IPS-18a (cell line): ENCODE measurements at regions not wholly inside any gene's neighbourhood (a gene's known extent, or its start where the extent isn't known, plus 50 kb on each side); places are given as distances from the start of the nearest gene placed in this dataset.

Experiments used
- H3K27ac ChIP-seq: one replicate; pipeline ENCODE4 v1.5.1; 2013; ENCODE audit warnings: low read length
- H3K27me3 ChIP-seq: one replicate; pipeline ENCODE4 v1.6.1; 2013; ENCODE audit warnings: mild to moderate bottlenecking, low read length; ENCODE audit not compliant: control insufficient read depth, insufficient read depth
- H3K36me3 ChIP-seq: one replicate; pipeline ENCODE4 v1.6.1; 2013; ENCODE audit warnings: low read depth, low read length; ENCODE audit not compliant: control insufficient read depth
- H3K4me1 ChIP-seq: one replicate; pipeline ENCODE4 v1.6.1; 2013; ENCODE audit warnings: low read depth, low read length; ENCODE audit not compliant: control insufficient read depth
- H3K4me3 ChIP-seq: one replicate; pipeline ENCODE4 v1.5.1; 2013; ENCODE audit warnings: low read length
- H3K9ac ChIP-seq: one replicate; pipeline ENCODE4 v1.6.1; 2013; ENCODE audit warnings: mild to moderate bottlenecking, low read length, moderate library complexity
- H3K9me3 ChIP-seq: one replicate; pipeline ENCODE4 v1.6.1; 2013; ENCODE audit warnings: low read depth, low read length; ENCODE audit not compliant: control insufficient read depth

- peaks cover 8% of the 10 kb centered on the region for H3K4me1 ChIP-seq
- H3K9me3 ChIP-seq = no peaks in the 10 kb centered on the region
- no peak overlapping the region for H3K27ac ChIP-seq
- no peaks in the 10 kb centered on the region for H3K36me3 ChIP-seq
- H3K9ac ChIP-seq = no peak overlapping the region
- no peak overlapping the region for H3K4me3 ChIP-seq
- no peaks in the 10 kb centered on the region for H3K27me3 ChIP-seq
These were observed 223.6 kb upstream of the SGCD start for GRCh38 chr5:156103155-156103885.

DNA sequence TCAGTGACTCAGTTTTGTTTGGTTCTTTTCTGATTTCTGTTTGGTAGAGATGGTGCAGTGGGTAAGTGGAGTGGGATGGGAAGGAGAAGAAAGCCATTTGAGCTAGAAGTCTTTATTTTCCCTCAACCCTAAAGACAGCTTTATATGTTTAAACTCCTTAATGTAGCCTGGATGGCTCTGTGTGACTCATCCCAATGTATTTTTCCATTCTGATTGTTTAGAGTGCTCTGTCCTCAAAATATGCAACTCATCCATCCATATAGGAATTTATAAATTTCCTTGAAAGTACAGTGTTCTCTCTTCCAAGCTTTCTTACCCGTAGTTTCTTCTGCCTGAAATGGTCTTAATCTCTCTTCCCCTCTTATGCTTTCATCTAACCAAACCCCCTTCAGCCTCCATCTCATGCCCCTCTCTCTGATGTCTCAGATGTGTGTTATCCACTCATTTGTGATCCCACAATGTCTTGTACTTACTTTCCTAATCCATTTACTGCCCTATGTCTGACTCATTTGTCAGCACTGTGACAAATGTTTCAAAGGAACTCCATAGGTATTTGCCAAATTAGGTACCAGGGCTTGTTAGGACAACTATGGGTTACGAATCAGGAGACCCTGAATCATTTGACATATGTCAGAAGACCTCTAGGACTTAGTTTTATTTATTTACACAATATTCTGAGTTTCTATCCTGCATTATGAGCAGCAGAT is 217.5 kb upstream of the SGCD start:
- Histone ChIP-seq H3K36me3 (no peaks in the 10 kb centered on the region), H3K9me3 (no peaks in the 10 kb centered on the region), H3K4me1 (peaks cover 4% of the 10 kb centered on the region), H3K9ac (no peak overlapping the region), H3K4me3 (no peak overlapping the region), H3K27me3 (no peaks in the 10 kb centered on the region), H3K27ac (no peak overlapping the region)

- Histone ChIP-seq H3K9ac (no peak overlapping the region), H3K36me3 (no peaks in the 10 kb centered on the region), H3K9me3 (no peaks in the 10 kb centered on the region), H3K4me3 (no peak overlapping the region), H3K27ac (no peak overlapping the region), H3K27me3 (no peaks in the 10 kb centered on the region), H3K4me1 (no peaks in the 10 kb centered on the region)
These were observed 207.3 kb upstream of the SGCD start for GRCh38 chr5:156119692-156120091.

GRCh38 chr5:156120777-156121176 is 206.2 kb upstream of the SGCD start:
- Histone ChIP-seq H3K27me3 (no peaks in the 10 kb centered on the region), H3K9ac (no peak overlapping the region), H3K36me3 (no peaks in the 10 kb centered on the region), H3K4me1 (no peaks in the 10 kb centered on the region), H3K4me3 (no peak overlapping the region), H3K27ac (no peak overlapping the region), H3K9me3 (no peaks in the 10 kb centered on the region)

DNA sequence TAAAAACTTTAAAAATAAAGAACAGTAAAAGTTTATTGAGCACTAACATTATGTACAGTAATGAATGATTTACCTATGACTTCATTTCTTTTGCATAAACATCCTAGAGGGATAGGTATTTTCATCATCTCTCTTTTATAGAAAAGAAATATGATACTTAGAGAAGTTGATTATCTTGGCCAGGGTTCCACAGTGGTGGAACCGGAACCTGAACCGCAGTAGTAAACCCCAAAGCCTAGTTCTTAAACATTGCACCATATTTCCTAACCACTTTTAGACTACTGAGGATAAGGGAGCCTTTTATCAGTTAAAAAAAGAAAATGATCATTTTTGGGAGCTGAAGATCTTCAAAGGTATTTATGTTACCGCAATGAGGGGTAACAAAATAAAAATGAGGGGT is 205.7 kb upstream of the SGCD start:
- no peaks in the 10 kb centered on the region for H3K4me1 ChIP-seq

DNA sequence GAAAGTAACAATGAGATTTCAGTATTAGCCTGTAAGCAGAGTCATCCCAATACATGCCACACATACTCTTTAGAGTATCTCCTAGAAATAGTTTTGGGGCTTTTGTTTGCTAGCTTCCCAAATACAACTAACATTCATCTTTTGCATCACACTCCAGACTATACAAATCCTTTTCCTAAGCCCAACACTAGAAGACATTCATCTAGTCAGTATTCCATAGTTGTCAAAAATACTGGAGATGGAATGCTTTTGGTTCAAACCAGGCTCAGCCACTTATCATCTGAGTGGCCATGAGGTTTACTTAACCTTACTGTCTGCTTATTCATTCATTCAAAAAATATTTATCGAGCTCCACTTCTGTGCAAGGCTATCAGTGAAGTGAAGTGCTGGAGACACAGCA is 205.1 kb upstream of the SGCD start:
- H3K4me1 ChIP-seq = no peaks in the 10 kb centered on the region
- no peak overlapping the region for H3K4me3 ChIP-seq
- no peak overlapping the region for H3K27ac ChIP-seq
- no peaks in the 10 kb centered on the region for H3K27me3 ChIP-seq
- no peak overlapping the region for H3K9ac ChIP-seq
- H3K9me3 ChIP-seq = no peaks in the 10 kb centered on the region
- no peaks in the 10 kb centered on the region for H3K36me3 ChIP-seq

More for the DNA sequence above, 205.7 kb upstream of the SGCD start:
- no peak overlapping the region for H3K9ac ChIP-seq
- no peak overlapping the region for H3K27ac ChIP-seq
- no peaks in the 10 kb centered on the region for H3K27me3 ChIP-seq
- H3K36me3 ChIP-seq = no peaks in the 10 kb centered on the region
- H3K4me3 ChIP-seq = no peak overlapping the region
- H3K9me3 ChIP-seq = no peaks in the 10 kb centered on the region

GRCh38 chr5:156124708-156125107 is 202.3 kb upstream of the SGCD start:
- Histone ChIP-seq H3K36me3 (no peaks in the 10 kb centered on the region), H3K4me1 (no peaks in the 10 kb centered on the region), H3K27me3 (no peaks in the 10 kb centered on the region), H3K9me3 (no peaks in the 10 kb centered on the region), H3K27ac (no peak overlapping the region), H3K4me3 (no peak overlapping the region), H3K9ac (no peak overlapping the region)

- Histone ChIP-seq H3K27ac (no peak overlapping the region), H3K27me3 (no peaks in the 10 kb centered on the region), H3K36me3 (no peaks in the 10 kb centered on the region), H3K4me3 (no peak overlapping the region), H3K9ac (no peak overlapping the region), H3K9me3 (no peaks in the 10 kb centered on the region), H3K4me1 (no peaks in the 10 kb centered on the region)
These were observed 201.8 kb upstream of the SGCD start for GRCh38 chr5:156125118-156125517.

DNA sequence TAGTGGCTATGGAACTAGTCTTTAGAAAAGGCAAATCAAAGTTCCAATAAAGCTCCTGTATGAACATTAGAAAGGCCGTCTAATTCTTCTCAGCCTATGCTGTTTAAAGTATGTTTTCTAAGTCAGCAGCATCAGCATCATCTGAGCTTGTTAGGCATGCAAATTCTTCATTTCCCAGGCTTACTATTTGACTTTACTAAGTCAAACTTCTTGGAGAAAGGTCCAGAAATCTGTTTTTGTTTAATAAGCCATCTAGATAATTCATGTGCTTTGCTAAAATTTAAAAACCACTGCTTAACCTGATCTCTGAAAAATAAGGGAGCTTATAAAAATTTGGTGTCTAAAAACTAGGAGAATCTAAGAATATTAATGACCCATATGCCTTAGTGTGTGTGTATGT is 200.2 kb upstream of the SGCD start:
- no peak overlapping the region for H3K4me3 ChIP-seq
- no peak overlapping the region for H3K27ac ChIP-seq
- H3K9ac ChIP-seq = no peak overlapping the region
- H3K4me1 ChIP-seq = no peaks in the 10 kb centered on the region
- no peaks in the 10 kb centered on the region for H3K36me3 ChIP-seq
- H3K9me3 ChIP-seq = no peaks in the 10 kb centered on the region
- no peaks in the 10 kb centered on the region for H3K27me3 ChIP-seq

GRCh38 chr5:156128026-156128425 is 198.9 kb upstream of the SGCD start:
- Histone ChIP-seq H3K27me3 (no peaks in the 10 kb centered on the region), H3K4me1 (no peaks in the 10 kb centered on the region), H3K36me3 (no peaks in the 10 kb centered on the region), H3K9me3 (no peaks in the 10 kb centered on the region), H3K27ac (no peak overlapping the region), H3K9ac (no peak overlapping the region), H3K4me3 (no peak overlapping the region)

DNA sequence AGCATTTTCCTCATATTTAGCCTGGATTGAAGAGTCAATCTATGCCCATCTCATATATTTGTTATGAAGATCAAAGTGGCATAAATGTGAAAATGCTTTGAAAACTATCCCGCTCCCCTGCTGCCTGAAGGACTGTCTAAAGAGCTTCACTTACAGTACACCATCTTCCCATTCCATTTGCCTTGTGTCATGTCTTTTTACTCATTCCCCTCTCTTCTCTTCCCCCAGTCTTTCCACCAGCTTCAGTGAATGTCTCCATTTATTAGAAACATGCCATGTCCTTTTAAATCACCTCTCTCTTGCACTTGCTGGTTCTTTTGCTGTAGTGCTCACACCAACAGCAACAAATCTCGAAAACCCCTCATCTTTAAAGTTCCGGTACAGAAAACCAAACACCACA is 192.7 kb upstream of the SGCD start:
- Histone ChIP-seq H3K4me3 (no peak overlapping the region), H3K9me3 (no peaks in the 10 kb centered on the region), H3K36me3 (no peaks in the 10 kb centered on the region), H3K27ac (no peak overlapping the region), H3K4me1 (no peaks in the 10 kb centered on the region), H3K9ac (no peak overlapping the region), H3K27me3 (no peaks in the 10 kb centered on the region)

- Histone ChIP-seq H3K4me1 (no peaks in the 10 kb centered on the region), H3K36me3 (no peaks in the 10 kb centered on the region), H3K27me3 (no peaks in the 10 kb centered on the region), H3K9ac (no peak overlapping the region), H3K9me3 (no peaks in the 10 kb centered on the region), H3K27ac (no peak overlapping the region), H3K4me3 (no peak overlapping the region)
These were observed 191.4 kb upstream of the SGCD start for GRCh38 chr5:156135531-156135930.
